ENCODE measurements at regions not wholly inside any gene's neighbourhood (a gene's known extent, or its start where the extent isn't known, plus 50 kb on each side); places are given as distances from the start of the nearest gene placed in this dataset.

DNA sequence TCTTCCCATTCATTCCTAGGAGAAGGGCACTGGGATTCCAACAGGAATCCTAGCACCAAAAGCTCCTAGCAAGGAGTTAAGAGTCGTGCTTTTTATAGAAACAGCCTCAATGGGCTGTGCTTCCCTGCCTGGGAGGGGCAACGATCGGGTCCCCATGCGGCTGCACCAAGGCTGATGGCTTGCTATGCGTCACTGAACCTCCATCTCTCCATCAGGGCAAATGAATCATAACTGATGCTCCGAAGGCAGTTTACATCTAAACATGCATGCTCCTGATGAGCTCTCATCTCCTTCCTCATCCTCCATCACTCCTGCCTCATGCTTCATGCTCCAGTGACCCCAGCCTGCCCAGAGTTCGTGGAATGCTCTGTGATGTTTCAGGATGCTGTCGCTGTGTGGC, 270.5 kb downstream of the FOXL1 start:
- TF ChIP-seq, protein P1, sequence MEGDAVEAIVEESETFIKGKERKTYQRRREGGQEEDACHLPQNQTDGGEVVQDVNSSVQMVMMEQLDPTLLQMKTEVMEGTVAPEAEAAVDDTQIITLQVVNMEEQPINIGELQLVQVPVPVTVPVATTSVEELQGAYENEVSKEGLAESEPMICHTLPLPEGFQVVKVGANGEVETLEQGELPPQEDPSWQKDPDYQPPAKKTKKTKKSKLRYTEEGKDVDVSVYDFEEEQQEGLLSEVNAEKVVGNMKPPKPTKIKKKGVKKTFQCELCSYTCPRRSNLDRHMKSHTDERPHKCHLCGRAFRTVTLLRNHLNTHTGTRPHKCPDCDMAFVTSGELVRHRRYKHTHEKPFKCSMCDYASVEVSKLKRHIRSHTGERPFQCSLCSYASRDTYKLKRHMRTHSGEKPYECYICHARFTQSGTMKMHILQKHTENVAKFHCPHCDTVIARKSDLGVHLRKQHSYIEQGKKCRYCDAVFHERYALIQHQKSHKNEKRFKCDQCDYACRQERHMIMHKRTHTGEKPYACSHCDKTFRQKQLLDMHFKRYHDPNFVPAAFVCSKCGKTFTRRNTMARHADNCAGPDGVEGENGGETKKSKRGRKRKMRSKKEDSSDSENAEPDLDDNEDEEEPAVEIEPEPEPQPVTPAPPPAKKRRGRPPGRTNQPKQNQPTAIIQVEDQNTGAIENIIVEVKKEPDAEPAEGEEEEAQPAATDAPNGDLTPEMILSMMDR (IDR thresholded peaks at IDR 0.05) = no peak
- no peak for TF ChIP-seq POLR2A (IDR thresholded peaks at IDR 0.05)
